ENCODE measurements at regions not wholly inside any gene's neighbourhood (a gene's known extent, or its start where the extent isn't known, plus 50 kb on each side); places are given as distances from the start of the nearest gene placed in this dataset.

GRCh38 chr2:216918088-216918680, 58.3 kb upstream of the TNP1 start:
- DNase-seq = no peak

GRCh38 chr2:216916956-216917650, 57.2 kb upstream of the TNP1 start:
- no peak for DNase-seq

GRCh38 chr2:216915557-216916150, 55.8 kb upstream of the TNP1 start:
- DNase-seq = no peak

GRCh38 chr2:216914491-216914890, 54.6 kb upstream of the TNP1 start:
- no peak for DNase-seq

GRCh38 chr2:216911886-216912285, 52.0 kb upstream of the TNP1 start:
- DNase-seq = no peak

- DNase-seq = no peak
Measured at GRCh38 chr2:216911008-216911407, 51.1 kb upstream of the TNP1 start.

- no peak for DNase-seq
Measured at GRCh38 chr2:216909541-216910210, 49.8 kb upstream of the TNP1 start.

Measured in CD4-positive, alpha-beta T cell treated with Interleukin-10 for 1 hour (primary cell).